Fibroblast of the aortic adventitia (primary cell): ENCODE measurements at regions not wholly inside any gene's neighbourhood (a gene's known extent, or its start where the extent isn't known, plus 50 kb on each side); places are given as distances from the start of the nearest gene placed in this dataset.

Experiments
- DNase-seq: peaks from one replicate; pipeline ENCODE4 v3.0.0-alpha.2; 2010; ENCODE audit warnings: low read depth
- H3K4me3 ChIP-seq: 2 replicates; pipeline ENCODE4 v1.5.1; 2011; ENCODE audit warnings: low read depth, mild to moderate bottlenecking, control low read depth, low read length, moderate library complexity
- TF ChIP-seq, protein P1 (sequence below): IDR thresholded peaks from 2 replicates; pipeline ENCODE4 v1.5.1; 2011; ENCODE audit warnings: mild to moderate bottlenecking, low read length, control low read depth, inconsistent platforms; ENCODE audit not compliant: insufficient read depth

DNA sequence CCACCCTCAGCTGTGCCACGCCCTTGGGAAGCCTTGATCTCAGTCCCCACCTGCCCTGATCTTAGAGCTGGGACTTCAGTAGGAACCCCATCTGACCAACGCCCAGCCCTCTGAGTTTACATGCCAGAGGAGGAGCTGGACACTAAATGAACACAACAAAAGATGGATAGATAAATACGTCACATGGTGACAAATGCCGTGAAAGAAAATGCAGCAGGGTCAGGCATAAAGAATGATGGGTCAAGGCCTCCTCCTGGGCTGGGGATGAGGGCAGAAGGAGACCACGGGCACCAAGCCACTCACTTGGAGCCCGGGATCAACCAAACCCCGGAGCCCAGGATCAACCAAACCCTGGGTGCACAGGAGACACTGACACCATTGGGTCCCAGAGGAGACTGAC is 354.9 kb downstream of the C16orf95 start:
- TF ChIP-seq, protein P1, sequence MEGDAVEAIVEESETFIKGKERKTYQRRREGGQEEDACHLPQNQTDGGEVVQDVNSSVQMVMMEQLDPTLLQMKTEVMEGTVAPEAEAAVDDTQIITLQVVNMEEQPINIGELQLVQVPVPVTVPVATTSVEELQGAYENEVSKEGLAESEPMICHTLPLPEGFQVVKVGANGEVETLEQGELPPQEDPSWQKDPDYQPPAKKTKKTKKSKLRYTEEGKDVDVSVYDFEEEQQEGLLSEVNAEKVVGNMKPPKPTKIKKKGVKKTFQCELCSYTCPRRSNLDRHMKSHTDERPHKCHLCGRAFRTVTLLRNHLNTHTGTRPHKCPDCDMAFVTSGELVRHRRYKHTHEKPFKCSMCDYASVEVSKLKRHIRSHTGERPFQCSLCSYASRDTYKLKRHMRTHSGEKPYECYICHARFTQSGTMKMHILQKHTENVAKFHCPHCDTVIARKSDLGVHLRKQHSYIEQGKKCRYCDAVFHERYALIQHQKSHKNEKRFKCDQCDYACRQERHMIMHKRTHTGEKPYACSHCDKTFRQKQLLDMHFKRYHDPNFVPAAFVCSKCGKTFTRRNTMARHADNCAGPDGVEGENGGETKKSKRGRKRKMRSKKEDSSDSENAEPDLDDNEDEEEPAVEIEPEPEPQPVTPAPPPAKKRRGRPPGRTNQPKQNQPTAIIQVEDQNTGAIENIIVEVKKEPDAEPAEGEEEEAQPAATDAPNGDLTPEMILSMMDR, result no peak
- DNase-seq, result no peak
- no peak overlapping the region for H3K4me3 ChIP-seq

DNA sequence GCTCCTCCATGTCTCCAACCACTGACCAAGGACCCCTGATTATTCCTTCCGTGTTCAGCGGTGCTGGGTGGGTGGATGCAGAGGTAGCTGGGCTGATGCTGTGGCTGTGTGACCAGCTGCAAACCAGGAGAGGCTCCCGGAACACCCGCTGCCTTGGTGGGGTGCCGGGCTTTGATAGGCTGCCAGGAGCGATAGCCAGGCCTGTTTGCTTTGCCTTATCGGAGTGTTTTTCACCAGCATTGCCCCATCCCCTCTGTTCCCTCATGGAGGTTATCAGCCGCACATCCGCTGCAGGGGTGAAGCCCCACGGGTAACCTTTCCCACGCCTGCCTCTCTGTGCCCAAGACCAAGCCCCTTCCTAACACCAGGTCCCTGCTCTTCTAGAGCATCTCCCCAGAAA is 354.3 kb downstream of the C16orf95 start:
- H3K4me3 ChIP-seq, result no peak overlapping the region
- TF ChIP-seq, protein P1, result no peak
- no peak for DNase-seq

DNA sequence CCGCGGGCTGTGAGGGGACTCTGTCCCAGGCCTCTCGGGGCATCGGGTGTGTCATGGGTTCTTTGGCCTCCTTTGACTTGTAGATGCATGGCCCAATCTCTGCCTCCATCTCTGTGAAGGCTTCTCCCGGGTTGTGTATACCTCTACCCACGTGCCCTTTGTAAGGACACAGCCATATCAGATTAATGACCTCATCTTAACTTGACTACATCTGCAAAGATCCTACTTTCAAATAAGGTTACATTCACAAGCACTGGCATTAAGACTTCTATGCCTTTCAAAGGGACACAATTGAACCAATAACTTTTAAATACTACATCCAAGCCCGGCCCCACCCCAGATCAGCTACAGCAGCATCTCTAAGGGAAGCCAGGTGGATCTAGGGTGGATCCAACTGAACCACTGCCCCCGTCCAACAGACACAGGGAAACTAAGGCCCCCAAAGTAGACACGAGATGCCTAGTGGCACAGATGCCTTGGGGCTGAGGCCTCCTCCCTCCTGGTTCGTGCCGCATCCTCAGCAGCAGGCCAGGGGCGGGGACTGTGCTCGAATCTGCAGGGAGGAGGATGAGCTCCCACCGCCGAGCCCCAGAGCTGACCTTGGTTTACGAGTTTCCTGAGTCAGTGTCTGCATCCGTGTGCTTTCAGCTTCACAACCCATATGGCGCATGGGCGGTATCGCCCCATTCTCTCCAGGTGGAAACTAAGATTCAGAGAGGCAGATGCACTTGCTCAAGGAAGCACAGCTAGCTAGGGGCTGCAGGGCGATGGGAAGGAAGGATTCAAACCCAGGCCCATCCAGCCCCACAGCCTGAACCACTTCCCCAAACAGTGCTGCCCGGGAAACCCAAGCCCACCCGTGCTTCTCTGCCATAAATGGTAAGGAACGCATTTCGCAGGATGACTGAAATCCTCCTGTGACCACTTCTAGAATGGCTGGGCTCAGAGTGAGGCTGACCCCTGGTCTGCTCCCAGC is 353.3 kb downstream of the C16orf95 start:
- TF ChIP-seq, protein P1, result no peak
- no peak for DNase-seq
- no peak overlapping the region for H3K4me3 ChIP-seq

DNA sequence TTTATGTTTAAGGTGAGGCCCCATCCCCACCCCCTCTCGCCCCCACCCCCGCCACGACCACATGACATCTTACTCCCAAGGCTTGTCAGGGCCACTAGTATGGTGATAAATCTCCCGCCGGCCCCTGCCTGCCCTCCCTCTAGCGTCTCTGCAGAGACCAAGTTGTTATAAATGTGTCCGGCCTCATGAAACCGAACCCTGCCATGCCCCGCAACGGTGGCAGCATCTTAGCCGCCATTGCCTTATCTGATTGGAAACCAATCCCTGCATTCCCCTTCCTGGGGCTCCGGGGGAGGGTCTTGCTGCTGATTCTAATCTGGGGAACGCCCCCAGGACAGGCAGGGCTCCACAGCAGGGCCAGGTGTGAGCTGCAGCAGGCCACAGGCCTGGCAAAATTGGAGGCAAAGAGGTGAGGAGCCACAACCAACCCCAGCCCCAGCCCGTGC is 352.4 kb downstream of the C16orf95 start:
- no peak overlapping the region for H3K4me3 ChIP-seq
- no peak for DNase-seq
- TF ChIP-seq, protein P1, result no peak

DNA sequence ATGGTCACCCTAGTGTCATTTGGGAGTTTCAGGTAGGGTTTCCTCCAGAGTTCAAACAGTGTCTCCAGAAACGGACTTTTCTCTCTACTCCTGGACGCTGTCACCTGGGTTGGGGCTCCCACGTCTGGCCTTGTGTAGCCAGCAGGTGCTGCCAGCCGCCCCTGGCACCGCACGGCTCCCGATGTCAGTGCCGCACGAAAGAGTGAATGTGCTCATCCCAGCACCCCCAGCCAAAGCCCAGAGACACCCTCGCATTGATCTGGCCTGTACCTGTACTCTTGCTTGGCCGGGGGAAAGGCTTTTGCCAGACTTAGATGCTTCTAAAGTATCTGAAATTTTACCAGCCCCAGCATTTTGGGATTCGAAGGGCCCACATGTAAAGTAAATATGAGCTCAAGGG is 351.9 kb downstream of the C16orf95 start:
- no peak overlapping the region for H3K4me3 ChIP-seq
- no peak for DNase-seq
- TF ChIP-seq, protein P1, result no peak

DNA sequence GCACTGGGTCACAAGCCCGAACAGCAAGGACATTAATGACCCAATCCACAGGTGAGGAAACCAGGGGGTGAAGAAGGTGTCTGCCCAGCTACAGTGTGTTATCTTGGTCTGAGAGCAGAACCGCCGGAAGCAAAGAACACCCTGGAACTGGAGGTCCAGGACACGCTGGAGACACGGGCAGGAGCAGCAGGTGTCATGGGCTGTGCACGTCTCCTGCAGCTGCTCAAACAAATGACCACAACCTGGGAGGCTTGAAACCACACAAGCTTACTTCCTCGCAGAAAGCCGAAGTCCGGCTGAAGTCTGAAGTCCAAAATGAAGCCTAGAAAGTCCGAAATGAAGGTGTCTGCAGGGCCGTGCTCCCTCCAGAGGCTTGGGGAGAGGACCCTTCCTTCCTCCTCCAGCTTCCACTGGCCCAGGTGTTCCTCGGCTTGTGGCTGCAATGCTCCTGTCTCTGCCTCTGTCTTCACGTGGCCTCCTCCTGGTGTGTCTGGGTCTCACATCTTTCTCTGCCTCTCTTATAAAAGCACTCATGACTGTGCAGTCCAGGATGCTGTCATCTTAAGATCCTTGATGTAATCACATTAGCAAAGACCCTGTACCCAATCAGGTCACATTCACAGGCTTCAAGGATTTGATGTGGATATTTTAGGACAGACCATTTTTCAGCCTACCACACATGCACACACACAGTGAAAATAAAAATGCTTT is 351.2 kb downstream of the C16orf95 start:
- H3K4me3 ChIP-seq, result no peak overlapping the region
- DNase-seq, result no peak
- TF ChIP-seq, protein P1, result no peak
